Renal pelvis (tissue), 1 donor: ENCODE measurements at regions not wholly inside any gene's neighbourhood (a gene's known extent, or its start where the extent isn't known, plus 50 kb on each side); places are given as distances from the start of the nearest gene placed in this dataset.
A peak's percentile ranks its signal among the peaks of the same experiment; 100 is the strongest.

Experiments
- DNase-seq: peaks from one replicate; pipeline ENCODE4 v3.0.0-alpha.2; 2013

DNA sequence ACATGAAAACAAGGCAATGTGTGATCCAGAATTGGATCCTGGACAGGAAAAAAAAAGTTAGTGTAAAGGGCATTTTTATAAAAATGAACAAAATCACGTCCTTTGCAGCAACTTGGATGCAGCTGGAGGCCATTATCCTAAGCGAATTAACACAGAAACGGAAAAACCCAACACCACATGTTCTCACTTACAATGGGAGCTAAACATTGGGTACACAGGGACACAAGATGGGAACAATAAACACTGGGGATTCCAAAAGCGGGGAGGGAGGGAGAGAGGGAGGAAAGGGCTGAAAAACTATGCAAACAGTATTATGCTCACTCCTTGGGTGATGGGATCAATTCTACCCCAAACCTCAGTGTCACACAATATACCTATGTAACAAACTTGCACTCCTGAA is 91.4 kb upstream of the BTBD3 start:
- DNase-seq = no peak

DNA sequence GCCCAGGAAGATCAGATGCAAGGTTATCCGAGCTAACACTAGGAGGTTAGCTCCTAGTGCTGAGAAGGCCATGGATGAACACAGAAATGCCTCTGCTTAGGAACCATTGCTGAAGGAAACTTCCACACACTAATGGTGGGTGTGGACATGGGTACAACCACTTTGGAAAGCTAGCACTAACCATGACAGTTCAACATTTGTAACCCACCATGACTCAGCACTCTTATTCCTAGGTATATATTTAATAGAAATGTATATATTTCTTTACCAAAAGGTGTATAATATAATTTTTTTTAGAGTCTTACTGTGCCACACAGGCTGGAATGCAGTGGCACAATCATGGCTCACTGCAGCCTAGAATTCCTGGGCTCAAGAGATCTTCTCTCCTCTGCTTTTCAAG is 85.3 kb upstream of the BTBD3 start:
- DNase-seq = no peak

DNA sequence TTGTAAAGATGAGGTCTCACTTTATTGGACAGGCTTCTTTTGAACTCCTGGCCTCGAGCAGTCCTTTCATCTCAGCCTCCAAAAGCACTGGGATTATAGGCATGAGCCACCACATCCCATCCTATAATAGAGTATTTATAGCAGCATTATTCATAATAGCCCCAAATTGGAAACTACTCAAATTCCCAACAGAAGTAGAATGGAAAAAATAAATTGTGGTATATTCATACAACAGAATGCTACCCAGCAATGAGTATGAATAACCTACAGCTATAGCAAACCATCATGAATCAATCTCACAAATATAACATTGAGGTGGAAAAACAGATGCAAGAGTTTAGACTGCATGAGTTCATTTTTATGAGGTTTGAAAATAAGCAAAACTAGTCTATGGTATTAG is 84.8 kb upstream of the BTBD3 start:
- DNase-seq = no peak

DNA sequence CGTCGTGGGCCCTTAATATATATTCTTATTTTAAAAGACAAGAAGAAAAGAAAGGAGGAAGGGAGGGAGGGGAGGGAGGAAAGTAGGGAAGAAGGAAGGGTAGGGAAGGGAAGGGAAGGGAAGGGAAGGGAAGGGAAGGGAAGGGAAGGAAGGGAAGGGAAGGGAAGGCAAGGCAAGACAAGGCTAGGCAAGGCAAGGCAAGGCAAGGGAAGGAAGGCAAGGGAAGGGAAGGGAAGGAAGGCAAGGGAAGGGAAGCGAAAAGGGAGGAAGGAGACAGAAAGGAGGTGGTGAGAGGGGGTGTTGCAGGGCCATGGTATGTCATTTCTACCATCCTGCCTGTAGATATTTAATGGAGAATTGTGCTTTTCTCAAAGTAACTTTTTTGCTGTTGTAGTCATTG is 83.9 kb upstream of the BTBD3 start:
- DNase-seq = no peak

DNA sequence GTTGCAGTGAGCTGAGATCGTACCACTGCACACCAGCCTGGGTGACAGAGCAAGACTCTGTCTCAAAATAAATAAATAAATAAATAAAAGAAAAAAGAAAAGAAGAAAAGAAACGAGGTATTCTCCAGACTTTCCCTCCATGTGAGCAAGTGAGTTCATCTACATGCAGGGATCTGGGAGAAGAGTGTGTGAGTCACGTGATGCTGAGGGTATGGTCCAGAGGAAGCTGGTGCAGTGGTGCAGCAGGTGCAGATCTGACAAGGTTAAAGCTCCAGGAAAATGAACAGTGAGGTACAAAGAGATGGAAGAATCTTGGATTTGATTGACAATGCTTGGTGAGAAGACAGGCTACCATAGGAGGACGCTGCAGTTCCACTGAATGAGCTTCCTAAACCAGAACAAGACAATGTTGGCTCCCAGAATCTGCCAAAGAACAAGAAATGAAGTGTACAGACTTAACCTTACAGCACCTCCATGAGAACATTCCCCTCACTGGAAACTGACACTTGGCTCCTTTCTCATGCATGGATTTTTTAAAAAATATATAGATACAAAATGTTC is 79.5 kb upstream of the BTBD3 start:
- no peak for DNase-seq

DNA sequence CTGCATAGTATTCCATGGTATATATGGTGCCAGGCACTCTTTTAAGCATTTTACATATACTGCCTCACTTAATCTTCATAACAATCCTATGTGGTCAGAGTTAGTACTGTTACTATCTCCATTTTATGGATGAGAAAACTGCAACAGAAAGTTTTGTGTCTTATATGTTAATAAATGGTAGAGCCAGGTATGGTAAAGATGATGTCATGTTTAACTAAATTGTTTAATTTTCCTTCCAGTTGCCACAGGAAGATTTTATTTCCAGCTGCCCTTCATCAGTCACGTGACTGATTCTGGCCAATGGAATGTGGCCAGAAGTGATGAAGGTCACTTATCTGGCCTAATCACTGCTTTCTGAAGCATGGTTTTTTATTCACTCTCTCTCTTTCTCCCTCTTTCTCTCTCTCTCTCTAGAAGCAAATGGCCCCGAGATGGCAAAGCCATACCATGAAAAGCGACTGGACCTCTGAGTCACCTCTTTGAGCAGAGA is 75.7 kb upstream of the BTBD3 start:
- no peak for DNase-seq

DNA sequence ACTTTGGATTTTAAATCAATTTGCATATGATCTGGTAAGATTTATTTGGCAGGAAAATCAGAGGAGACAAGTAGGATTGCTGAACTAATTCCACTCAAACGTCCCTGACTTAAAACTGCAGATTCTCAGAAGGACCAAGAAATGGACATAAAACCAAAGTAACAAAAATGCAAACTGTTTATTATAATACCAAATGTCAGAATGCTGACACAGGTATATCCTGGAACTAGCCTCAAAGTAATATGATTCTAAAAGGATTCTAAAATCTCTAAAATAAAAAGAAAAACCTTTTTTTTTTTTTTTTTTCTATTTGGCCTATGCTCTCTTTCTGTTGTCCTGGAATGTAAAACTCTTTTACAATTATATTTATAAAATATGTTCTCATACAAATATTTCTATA is 74.4 kb upstream of the BTBD3 start:
- DNase-seq = no peak

DNA sequence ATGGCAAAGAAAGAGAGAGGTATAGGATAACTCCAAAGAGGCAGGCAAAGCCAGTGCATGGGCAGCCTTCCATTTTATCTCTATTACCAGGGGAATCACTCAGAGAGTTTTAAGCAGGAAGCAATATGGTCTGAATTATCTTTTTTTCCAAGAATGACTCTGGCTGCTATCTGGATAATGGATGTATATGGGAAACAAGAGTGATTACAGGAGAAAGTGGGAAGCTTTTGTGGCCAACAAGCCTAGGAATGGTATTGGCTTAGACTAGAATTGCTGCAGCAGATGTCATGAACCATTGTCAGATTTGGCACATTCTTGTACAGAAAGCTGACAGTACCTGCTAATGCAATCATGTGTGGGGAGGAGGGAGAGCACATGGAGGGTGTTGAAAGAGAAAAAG is 73.0 kb upstream of the BTBD3 start:
- no peak for DNase-seq

DNA sequence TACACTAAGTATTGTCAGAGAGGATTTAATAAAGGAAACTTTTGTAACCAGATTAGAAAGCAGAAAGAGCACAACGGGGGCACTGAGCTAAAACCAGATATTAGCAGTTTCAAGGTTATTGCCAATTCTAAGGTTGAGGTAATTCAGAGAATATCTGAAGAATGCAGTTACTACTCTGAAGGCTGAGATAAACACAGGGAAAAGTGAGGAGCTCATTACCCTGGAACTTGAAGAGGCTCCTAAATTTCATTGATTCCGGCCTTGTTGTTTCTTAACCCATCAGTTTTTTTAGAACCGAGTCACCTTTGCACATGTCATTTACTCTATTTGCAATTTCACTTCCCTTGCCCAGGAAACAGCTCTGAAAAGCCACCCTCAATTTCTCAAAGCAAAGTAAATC is 72.4 kb upstream of the BTBD3 start:
- no peak for DNase-seq

DNA sequence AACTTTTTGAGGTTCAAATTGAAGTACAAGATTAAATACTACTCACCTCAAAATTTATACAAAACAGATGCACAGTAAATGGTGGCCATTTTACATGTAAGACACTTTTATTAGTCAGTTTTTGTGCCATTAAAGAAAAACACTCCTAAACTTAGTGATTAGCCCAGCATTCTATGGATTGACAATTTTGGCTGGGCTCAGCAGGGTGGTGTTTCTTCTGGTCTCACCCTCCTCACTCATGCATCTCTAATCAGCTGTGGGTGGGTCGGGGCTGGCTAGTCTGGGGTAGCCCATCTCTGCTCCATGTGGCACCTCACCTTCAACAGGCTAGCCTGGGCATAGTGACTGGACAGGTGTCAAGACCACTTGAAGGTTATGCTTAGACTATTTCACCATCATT is 71.6 kb upstream of the BTBD3 start:
- no peak for DNase-seq

DNA sequence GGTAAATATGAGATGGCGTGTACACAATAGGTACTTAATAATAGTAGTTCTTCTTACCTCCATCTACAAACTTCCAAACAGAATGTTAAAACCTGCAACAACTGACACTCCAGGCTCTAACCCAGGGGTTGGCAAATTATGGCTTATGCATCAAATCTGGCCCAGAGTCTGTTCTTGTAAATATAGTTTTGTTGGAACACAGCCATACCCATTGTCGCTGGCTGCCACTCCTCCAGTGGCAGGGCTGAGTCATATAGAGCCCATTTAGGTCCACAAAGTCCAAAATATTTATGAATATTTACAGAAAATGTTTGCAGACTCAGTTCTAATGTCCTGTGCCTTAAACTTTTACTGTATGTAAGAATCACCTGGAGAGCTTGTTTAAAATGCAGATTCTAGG is 69.9 kb upstream of the BTBD3 start:
- no peak for DNase-seq

DNA sequence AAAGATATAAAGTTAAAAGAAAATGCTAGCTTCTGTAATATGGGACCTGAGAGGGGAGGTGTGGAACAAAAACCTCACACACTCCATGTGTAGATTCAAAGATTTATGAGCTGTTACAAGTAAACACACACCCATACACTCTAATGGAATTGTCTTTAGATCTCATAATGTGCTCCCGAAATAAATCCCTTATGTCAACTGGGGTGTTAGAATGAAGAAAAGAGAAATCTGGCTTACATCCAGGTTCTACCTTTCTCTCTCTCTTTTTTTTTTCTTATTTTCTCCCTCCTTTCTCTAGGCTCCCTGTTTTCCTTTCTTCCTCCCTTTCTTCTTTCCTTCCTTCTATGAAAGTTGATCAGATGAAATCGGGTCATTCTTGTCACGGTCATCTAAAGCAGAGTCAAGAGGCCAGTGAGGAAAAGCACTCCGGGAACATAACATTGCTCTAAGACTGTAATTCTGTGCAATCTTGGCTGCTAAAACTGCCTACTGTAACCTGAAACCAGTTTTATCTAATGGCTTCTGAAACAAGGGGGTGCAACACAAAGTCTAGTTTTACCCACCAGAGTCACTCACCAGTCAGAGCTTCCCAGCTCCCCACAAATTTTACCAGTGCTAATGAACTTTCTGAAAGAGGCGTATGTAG is 68.3 kb upstream of the BTBD3 start:
- peak; percentile 19 for DNase-seq

DNA sequence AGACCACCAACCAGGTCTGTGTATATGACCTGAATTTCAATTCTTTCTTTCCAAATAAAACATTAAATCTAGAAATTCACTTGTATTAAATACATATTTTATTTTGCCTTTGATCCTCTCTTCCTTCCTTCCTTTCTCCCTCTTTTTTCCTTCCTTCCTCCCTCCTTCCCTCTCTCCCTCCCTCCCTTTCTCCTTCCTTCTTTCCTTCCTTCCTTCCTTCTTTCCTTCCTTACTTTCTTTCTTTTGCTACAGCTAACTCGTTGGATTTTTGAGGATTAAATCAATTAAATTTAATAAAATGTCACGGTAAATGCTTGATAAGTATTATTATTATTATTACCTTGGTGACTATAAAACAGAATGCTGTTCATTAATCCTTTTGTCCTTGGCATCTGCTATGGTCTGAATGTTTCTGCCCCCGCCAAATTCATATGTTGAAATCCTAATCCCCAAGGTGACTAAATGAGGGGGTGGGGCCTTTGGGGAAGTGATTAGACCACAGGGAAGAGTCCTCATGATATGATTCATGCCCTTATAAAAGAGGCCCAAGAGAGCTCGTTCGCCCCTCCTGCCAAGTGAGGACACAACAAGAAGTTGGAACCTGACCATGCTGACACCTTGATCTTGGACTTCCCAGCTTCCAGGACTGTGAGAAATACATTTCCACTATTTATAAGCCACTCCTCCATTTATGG is 67.6 kb upstream of the BTBD3 start:
- DNase-seq = no peak

DNA sequence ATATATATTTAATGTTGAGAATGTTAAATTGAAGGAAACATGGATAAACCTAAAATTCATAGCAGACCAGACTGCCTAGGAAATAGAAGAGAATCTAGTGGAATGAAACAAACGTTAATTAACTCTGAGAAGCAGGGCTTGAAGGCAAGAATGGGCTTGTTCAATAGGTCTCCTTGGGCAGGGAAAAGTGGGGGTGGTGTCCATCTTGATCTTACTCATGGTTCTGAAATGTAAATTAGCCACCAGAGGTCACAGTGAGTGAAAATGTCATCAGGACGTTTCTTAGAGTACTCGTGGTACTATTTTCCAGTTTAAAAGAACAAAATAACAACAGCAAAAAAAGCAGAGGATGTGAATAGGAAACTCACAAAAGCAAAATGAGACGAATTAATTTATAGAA is 66.8 kb upstream of the BTBD3 start:
- DNase-seq = no peak

DNA sequence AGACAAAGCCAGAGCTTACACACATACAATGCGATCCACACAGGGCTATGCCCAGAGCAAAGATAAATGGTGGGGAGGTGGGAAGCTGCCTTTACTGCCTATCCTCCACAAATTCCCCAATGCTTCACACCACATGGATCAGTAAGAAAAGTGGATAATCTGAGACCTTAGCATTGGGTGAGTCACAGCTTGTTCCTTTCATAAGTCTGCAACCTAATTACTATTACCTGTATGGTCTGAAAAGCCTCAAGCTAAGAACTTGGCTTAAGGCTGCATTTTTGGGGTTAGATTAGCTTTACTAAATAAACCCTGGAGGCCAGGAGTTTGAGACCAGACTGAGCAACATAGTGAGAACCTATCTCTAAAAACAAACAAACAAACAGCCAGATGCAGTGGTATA is 66.0 kb upstream of the BTBD3 start:
- DNase-seq = no peak

DNA sequence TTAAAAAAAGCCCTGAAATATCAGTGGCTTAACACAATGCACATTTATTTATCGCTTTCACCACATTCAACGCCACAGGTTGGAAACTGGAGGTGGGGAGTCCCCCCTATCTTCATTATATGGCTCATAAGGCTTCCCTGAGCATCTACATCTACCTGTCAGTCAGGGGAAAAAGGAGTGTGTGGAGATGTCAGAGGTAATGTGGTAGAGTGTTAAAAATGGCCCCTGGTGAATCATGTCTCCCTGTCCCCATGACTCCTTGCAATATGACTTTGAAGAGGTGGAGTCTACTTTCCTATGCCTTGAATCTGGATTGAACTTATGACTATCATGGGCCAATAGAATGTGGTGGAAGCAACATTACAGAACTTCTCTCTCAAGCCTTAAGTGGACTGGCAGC is 65.5 kb upstream of the BTBD3 start:
- no peak for DNase-seq

DNA sequence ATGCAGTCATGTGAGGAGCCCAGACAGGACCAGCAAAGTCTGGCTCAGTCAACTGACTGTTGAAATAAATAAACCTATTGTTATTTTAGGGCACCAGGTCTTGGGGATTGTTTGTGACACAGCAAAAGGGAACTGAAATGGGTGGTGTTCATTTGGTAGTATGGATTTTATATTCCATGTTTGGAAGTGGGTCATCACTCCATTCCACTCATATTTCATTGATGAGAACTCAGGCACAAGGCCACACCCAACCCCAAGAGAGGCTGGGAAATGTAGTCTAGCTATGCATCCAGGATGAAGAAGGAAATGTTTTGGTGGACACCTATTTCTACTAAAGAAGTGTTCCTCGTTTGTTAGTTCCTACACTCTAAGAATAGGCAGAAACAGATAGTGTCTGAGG is 64.9 kb upstream of the BTBD3 start:
- DNase-seq = no peak

DNA sequence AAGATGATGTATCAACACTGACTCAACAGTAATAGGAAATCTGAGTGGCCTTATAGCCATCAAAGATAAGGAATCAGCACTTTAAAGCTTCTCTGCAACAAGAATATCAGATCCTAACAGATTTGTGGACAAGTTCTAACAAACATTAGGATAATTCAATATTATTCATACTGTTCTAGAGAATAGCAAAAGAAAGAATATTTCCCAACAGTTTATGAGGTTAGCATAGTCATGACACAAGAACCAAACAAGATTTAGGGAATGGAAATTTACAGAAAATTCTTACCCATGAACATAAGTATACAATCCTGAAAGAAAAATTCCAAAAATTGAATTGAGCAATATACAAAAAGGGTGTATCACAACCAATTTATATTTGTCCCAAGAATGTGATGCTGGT is 64.3 kb upstream of the BTBD3 start:
- no peak for DNase-seq

DNA sequence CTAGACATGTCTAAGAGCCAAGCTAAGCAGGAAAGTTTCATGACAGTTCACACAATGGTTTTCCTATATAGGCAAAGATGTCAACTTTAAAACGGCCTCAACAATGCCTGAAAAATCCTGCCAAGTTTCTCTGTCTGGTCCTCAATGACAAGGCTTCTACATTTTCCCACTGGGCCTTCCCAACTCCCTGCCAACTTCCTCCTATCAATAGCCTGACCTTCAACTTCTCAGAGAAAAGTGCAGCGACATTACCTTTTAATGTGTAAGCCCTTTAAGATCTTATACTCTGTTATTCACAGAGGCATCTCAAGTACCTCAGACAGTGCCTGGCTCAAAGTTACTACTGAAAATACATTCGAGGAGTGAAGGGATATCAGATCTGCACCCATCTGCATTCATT is 56.2 kb upstream of the BTBD3 start:
- no peak for DNase-seq

DNA sequence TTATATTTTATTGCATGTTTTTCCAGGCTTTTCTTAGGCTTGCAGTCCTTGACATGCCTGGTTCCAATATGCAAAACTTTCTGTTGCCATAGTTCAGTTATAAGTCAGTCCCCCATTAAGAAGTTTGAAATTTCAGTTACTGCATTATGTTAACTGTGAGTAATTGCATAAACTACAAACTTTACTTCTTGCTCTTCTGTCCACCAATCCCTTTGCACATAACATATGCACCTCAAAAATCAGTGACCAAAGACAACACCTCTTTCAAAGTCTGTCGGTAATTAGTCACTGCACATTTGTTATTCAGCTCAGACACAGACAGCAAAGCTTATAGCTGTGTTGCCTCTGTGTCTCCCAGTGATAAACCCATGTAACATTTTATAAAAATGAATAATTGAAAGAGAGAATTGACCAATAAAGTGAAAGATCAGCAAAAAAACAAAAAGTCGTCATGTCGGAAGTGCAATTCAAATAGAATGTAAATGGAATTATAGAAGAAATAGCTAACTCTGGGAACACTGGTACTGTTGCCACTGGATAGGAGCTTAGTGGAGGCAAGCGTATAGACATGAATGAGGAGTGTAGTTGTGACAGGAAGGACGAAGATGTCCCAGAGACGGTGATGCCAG is 50.3 kb upstream of the BTBD3 start:
- no peak for DNase-seq
